ENCODE measurements at regions not wholly inside any gene's neighbourhood (a gene's known extent, or its start where the extent isn't known, plus 50 kb on each side); places are given as distances from the start of the nearest gene placed in this dataset.
"Not testable (repeated sequence)": the region's sequence is repeated elsewhere in the genome, so short reads cannot be mapped to it uniquely, and the experiment has no call there.

DNA sequence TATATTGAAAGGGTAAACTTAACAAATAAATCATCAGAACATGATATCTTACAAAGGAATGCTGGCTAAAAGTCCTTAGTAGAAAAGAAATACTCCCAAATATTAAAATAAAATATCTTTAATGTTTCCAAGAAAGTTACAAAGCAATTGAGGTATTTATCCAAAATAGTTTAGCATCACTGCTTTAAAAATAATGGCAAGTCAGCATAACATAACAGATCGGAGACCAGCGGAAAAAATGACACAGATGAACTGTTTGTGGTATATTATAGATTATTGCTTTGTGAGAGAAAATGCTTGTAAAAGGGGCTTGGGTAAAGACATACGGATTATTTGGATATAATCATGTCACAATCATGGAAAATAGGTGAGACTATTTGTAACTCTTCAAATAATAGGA lies 168.5 kb upstream of the TEX13C start:
- peaks cover 13% of the 10 kb centered on the region for H3K4me1 ChIP-seq (ENCODE audit: control insufficient read depth, insufficient read depth, low read length)
- no peaks in the 10 kb centered on the region for H3K27me3 ChIP-seq (ENCODE audit: control insufficient read depth, insufficient read depth, low read length)
- no peaks in the 10 kb centered on the region for H3K9me3 ChIP-seq (ENCODE audit: control insufficient read depth, insufficient read depth, low read length)
- H3K4me3 ChIP-seq (ENCODE audit: low read depth, low read length) = no peak overlapping the region
- no peak overlapping the region for H3K9ac ChIP-seq (ENCODE audit: low read depth, low read length)
- no peaks in the 10 kb centered on the region for H3K36me3 ChIP-seq (ENCODE audit: control insufficient read depth, insufficient read depth, low read length)

GRCh38 chrX:125152011-125152410 lies 167.7 kb upstream of the TEX13C start:
- Histone ChIP-seq H3K36me3 (ENCODE audit: control insufficient read depth, insufficient read depth, low read length) (no peaks in the 10 kb centered on the region), H3K27me3 (ENCODE audit: control insufficient read depth, insufficient read depth, low read length) (no peaks in the 10 kb centered on the region), H3K9ac (ENCODE audit: low read depth, low read length) (no peak overlapping the region), H3K4me3 (ENCODE audit: low read depth, low read length) (no peak overlapping the region), H3K9me3 (ENCODE audit: control insufficient read depth, insufficient read depth, low read length) (no peaks in the 10 kb centered on the region), H3K4me1 (ENCODE audit: control insufficient read depth, insufficient read depth, low read length) (peaks cover 13% of the 10 kb centered on the region)

- no peak overlapping the region for H3K9ac ChIP-seq (ENCODE audit: low read depth, low read length)
- H3K4me1 ChIP-seq (ENCODE audit: control insufficient read depth, insufficient read depth, low read length) = peaks cover 13% of the 10 kb centered on the region
- no peak overlapping the region for H3K4me3 ChIP-seq (ENCODE audit: low read depth, low read length)
- H3K9me3 ChIP-seq (ENCODE audit: control insufficient read depth, insufficient read depth, low read length) = no peaks in the 10 kb centered on the region
- H3K36me3 ChIP-seq (ENCODE audit: control insufficient read depth, insufficient read depth, low read length) = no peaks in the 10 kb centered on the region
- H3K27me3 ChIP-seq (ENCODE audit: control insufficient read depth, insufficient read depth, low read length) = no peaks in the 10 kb centered on the region
Measured at GRCh38 chrX:125153621-125154020, 166.1 kb upstream of the TEX13C start.

DNA sequence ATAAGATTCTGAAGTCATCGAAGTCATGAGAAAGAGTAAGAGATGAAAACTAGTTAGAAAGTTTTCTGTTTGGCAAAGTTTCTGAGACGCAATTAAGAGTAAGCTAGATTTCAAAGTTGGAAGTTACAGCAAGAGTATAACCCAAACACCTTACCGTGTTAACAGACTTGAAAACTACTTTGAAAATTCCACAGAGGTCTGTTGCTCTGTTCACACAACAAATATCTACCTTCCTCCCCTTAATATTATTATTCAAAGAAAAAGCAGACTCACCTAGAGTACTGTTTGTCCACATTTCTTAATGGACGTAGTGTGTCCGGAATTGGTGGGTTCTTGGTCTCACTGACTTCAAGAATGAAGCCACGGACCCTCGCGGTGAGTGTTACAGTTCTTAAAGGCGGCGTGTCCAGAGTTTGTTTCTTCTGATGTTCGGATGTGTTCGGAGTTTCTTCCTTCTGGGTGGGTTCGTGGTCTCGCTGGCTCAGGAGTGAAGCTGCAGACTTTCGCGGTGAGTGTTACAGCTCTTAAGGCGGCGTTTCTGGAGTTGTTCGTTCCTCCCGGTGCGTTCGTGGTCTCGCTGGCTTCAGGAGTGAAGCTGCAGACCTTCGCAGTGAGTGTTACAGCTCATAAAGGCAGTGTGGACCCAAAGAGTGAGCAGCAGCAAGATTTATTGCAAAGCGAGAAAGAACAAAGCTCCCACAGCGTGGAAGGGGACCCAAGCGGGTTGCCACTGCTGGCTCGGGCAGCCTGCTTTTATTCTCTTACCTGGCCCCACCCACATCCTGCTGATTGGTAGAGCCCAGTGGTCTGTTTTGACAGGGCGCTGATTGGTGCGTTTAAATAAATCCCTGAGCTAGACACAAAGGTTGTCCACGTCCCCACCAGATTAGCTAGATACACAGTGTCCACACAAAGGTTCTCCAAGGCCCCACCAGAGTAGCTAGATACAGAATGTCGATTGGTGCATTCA lies 165.1 kb upstream of the TEX13C start:
- H3K4me3 ChIP-seq (ENCODE audit: low read depth, low read length) = not testable (repeated sequence)

DNA sequence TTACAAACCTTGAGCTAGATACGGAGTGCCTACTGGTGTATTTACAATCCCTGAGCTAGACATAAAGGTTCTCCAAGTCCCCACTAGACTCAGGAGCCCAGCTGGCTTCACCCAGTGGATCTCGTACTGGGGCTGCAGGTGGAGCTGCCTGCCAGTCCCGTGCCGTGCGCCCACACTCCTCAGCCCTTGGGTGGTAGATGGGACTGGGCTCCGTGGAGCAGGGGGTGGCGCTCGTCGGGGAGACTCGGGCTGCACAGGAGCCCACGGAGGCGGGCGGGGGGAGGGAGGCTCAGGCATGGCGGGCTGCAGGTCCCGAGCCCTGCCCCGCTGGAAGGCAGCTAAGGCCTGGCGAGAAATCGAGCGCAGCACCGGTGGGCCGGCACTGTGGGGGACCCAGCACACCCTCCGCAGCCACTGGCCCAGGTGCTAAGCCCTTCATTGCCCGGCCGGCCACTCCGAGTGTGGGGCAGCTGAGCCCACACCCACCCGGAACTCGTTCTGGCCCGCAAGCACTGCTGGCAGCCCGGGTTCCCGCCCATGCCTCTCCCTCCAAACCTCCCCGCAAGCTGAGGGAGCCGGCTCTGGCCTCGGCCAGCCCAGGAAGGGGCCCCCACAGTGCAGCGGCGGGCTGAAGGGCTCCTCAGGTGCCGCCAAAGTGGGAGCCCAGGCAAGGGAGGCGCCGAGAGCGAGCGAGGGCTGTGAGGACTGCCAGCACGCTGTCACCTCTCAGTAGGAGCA lies 164.2 kb upstream of the TEX13C start:
- peaks cover 13% of the 10 kb centered on the region for H3K4me1 ChIP-seq (ENCODE audit: control insufficient read depth, insufficient read depth, low read length)
- not testable (repeated sequence) for H3K9ac ChIP-seq (ENCODE audit: low read depth, low read length); H3K36me3 ChIP-seq (ENCODE audit: control insufficient read depth, insufficient read depth, low read length); H3K4me3 ChIP-seq (ENCODE audit: low read depth, low read length); H3K27me3 ChIP-seq (ENCODE audit: control insufficient read depth, insufficient read depth, low read length); H3K9me3 ChIP-seq (ENCODE audit: control insufficient read depth, insufficient read depth, low read length)

More for the DNA sequence above, 165.1 kb upstream of the TEX13C start:
- H3K9me3 ChIP-seq (ENCODE audit: control insufficient read depth, insufficient read depth, low read length); H3K27me3 ChIP-seq (ENCODE audit: control insufficient read depth, insufficient read depth, low read length); H3K9ac ChIP-seq (ENCODE audit: low read depth, low read length); H3K36me3 ChIP-seq (ENCODE audit: control insufficient read depth, insufficient read depth, low read length): not testable (repeated sequence)
- H3K4me1 ChIP-seq (ENCODE audit: control insufficient read depth, insufficient read depth, low read length) = peaks cover 13% of the 10 kb centered on the region

DNA sequence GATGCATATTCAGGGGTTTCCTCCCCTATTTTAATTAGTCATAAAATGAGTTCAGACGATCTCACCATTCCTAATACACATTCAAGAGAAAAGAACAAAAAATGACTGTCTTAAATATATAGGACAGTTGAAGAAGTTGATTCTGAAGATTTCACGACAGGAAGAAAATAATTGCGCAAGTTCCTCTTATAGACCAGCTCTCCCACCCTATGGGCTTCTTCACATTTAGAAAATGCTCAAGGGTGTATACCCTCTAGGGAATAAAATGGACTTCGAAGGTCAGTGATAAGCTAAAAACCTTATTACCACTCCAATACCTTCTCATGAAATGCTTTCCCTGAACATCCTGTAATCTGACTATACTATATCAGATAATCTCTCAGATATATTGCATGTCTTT lies 149.2 kb upstream of the TEX13C start:
- Histone ChIP-seq H3K4me1 (ENCODE audit: control insufficient read depth, insufficient read depth, low read length) (no peaks in the 10 kb centered on the region), H3K36me3 (ENCODE audit: control insufficient read depth, insufficient read depth, low read length) (no peaks in the 10 kb centered on the region), H3K9me3 (ENCODE audit: control insufficient read depth, insufficient read depth, low read length) (no peaks in the 10 kb centered on the region), H3K4me3 (ENCODE audit: low read depth, low read length) (no peak overlapping the region), H3K9ac (ENCODE audit: low read depth, low read length) (no peak overlapping the region), H3K27me3 (ENCODE audit: control insufficient read depth, insufficient read depth, low read length) (no peaks in the 10 kb centered on the region)

DNA sequence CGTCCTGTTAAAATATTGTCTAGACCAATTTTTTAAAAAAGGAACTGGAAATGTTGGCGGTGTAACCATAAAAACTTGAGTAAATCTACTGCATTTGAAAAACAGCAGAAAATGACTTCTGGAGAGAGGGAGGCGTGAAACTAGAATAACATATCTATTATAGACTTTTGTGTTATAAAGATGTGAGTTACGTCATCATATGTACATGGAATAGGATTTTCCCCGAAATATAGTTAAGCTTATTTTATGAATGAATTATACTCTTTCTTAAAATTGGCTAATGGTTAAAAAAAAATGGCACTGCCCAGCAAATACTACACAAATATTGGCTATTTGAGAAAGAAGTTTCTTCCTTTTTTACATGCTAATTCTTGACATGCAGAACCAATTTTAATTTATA lies 147.1 kb upstream of the TEX13C start:
- Histone ChIP-seq H3K27me3 (ENCODE audit: control insufficient read depth, insufficient read depth, low read length) (no peaks in the 10 kb centered on the region), H3K36me3 (ENCODE audit: control insufficient read depth, insufficient read depth, low read length) (no peaks in the 10 kb centered on the region)

DNA sequence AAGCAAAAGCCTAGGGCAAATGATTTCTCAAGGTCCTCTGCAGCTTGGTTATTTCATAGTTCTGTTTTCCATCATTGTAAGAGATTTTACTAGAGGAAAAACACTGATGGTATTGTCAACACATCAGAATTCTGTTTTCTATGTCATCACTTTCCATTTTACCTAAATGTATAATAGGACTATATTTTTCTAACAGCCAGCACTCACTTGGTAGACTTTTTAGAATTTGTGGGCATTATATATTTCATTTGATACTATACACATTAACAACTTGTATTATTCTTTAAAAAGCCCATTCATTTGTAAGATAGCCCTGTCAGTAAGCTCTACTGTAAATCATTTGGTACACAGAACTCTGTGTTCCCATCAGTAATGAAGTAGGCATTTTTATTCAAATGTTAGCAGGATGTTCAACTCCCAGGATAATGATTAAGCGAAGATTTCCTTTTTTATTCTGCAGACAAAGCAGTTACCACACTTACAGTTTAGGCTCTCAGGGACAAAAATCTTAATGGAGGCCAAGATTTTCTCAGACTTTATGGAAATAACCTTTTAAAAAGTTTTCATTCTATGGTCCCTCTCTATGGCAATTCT lies 143.6 kb upstream of the TEX13C start:
- H3K9ac ChIP-seq (ENCODE audit: low read depth, low read length) = no peak overlapping the region
- peaks cover 6% of the 10 kb centered on the region for H3K4me1 ChIP-seq (ENCODE audit: control insufficient read depth, insufficient read depth, low read length)
- H3K27me3 ChIP-seq (ENCODE audit: control insufficient read depth, insufficient read depth, low read length) = no peaks in the 10 kb centered on the region
- H3K36me3 ChIP-seq (ENCODE audit: control insufficient read depth, insufficient read depth, low read length) = no peaks in the 10 kb centered on the region
- no peak overlapping the region for H3K4me3 ChIP-seq (ENCODE audit: low read depth, low read length)
- no peaks in the 10 kb centered on the region for H3K9me3 ChIP-seq (ENCODE audit: control insufficient read depth, insufficient read depth, low read length)

More for the DNA sequence above, 147.1 kb upstream of the TEX13C start:
- H3K4me1 ChIP-seq (ENCODE audit: control insufficient read depth, insufficient read depth, low read length) = peaks cover 6% of the 10 kb centered on the region
- H3K4me3 ChIP-seq (ENCODE audit: low read depth, low read length) = no peak overlapping the region
- H3K9me3 ChIP-seq (ENCODE audit: control insufficient read depth, insufficient read depth, low read length) = no peaks in the 10 kb centered on the region
- H3K9ac ChIP-seq (ENCODE audit: low read depth, low read length) = no peak overlapping the region

- Histone ChIP-seq H3K36me3 (ENCODE audit: control insufficient read depth, insufficient read depth, low read length) (no peaks in the 10 kb centered on the region), H3K4me1 (ENCODE audit: control insufficient read depth, insufficient read depth, low read length) (peaks cover 5% of the 10 kb centered on the region), H3K4me3 (ENCODE audit: low read depth, low read length) (no peak overlapping the region), H3K9ac (ENCODE audit: low read depth, low read length) (no peak overlapping the region), H3K27me3 (ENCODE audit: control insufficient read depth, insufficient read depth, low read length) (no peaks in the 10 kb centered on the region), H3K9me3 (ENCODE audit: control insufficient read depth, insufficient read depth, low read length) (no peaks in the 10 kb centered on the region)
Measured at GRCh38 chrX:125193921-125194320, 125.8 kb upstream of the TEX13C start.

DNA sequence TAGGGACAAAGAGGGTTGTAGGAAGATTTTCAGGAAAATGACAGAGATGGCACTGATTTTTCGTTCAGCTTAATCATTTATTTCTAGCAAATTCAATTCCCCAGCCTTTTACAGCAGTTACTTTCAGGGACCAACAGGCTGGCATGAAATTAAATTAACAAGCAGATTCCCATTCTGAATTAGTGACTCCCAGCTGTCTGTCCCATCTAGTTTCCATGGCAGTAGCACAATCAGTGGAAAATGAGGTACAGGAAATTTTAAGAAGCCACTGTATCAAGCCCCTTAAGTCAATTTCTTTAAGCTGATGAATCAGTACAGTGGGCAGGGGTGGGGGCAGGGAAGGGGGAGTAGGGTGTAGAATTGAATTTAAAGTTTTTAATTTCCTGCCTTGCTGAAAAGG lies 121.1 kb upstream of the TEX13C start:
- Histone ChIP-seq H3K36me3 (ENCODE audit: control insufficient read depth, insufficient read depth, low read length) (no peaks in the 10 kb centered on the region), H3K9ac (ENCODE audit: low read depth, low read length) (no peak overlapping the region), H3K27me3 (ENCODE audit: control insufficient read depth, insufficient read depth, low read length) (peaks cover 38% of the 10 kb centered on the region), H3K4me1 (ENCODE audit: control insufficient read depth, insufficient read depth, low read length) (peaks cover 10% of the 10 kb centered on the region), H3K9me3 (ENCODE audit: control insufficient read depth, insufficient read depth, low read length) (no peaks in the 10 kb centered on the region), H3K4me3 (ENCODE audit: low read depth, low read length) (no peak overlapping the region)

DNA sequence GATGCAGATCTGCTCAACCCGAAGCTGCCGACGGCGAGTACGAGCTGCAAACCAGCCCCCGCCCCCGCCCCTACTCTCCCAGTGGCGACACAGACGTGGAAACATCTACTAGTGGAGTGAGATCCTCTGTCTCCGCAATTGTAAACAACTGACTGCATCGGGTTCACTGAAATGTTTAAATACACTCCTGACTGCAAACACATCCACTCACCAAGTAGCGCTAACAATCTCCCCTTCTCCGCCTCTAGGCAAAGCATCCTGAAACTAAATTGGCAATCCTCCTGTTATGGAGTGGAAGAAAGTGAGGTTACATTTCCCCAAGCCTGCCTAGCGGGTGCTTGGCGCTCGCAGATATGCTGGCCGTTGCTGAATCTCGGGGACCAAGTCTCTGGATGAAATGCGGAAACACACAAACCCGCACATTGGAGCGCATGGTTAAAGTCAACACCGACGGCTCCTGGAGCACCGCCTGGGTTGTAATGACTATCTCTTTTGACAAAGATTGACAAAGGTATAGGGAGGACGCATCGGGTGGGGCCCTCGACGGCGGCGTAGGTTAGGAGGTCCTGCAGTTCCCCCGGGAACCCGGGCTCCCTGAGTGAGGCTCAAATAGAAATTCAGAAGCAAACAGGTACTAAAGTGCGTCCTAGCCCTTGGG lies 117.0 kb upstream of the TEX13C start:
- H3K27me3 ChIP-seq (ENCODE audit: control insufficient read depth, insufficient read depth, low read length) = peaks cover 38% of the 10 kb centered on the region
- H3K9me3 ChIP-seq (ENCODE audit: control insufficient read depth, insufficient read depth, low read length) = no peaks in the 10 kb centered on the region
- H3K36me3 ChIP-seq (ENCODE audit: control insufficient read depth, insufficient read depth, low read length) = no peaks in the 10 kb centered on the region
- H3K4me1 ChIP-seq (ENCODE audit: control insufficient read depth, insufficient read depth, low read length) = peaks cover 10% of the 10 kb centered on the region
- H3K4me3 ChIP-seq (ENCODE audit: low read depth, low read length) = peak overlapping the region; percentile 82
- no peak overlapping the region for H3K9ac ChIP-seq (ENCODE audit: low read depth, low read length)

Data from iPS-15b (cell line).